Vagina (tissue), 2 donors: ENCODE measurements at regions not wholly inside any gene's neighbourhood (a gene's known extent, or its start where the extent isn't known, plus 50 kb on each side); places are given as distances from the start of the nearest gene placed in this dataset.

Source experiments
- DNase-seq, 2 donors: peaks; one replicate each; pipeline ENCODE4 v3.0.0-alpha.2; 2017; ENCODE audit errors: extremely low spot score in 2 of 2
- H3K27ac ChIP-seq: fragments of 200-600 bp; sonication (generic); one replicate; pipeline ENCODE4 v1.5.1; 2019
- H3K27me3 ChIP-seq: fragments of 200-600 bp; sonication (generic); one replicate; pipeline ENCODE4 v1.5.1; 2019
- H3K36me3 ChIP-seq, 2 donors: fragments of 200-600 bp; sonication (generic); one replicate each; pipeline ENCODE4 v1.5.1; 2017 to 2019
- H3K4me1 ChIP-seq: fragments of 200-600 bp; sonication (generic); one replicate; pipeline ENCODE4 v1.5.1; 2019
- H3K4me3 ChIP-seq, 2 donors: fragments of 200-600 bp; sonication (generic); 1 replicate in 1 of 2; 2 replicates in 1 of 2; pipeline ENCODE4 v1.5.1; 2016 to 2019
- H3K9me3 ChIP-seq: fragments of 200-600 bp; sonication (generic); one replicate; pipeline ENCODE4 v1.5.1; 2019
- CTCF ChIP-seq, 3 experiments: fragments of 450-650 bp in 2 of 3; fragments of 200-600 bp in 1 of 3; sonication (generic) in 1 of 3; IDR thresholded peaks; one replicate each; pipeline ENCODE4 v1.5.1; 2017 to 2019; ENCODE audit warnings: antibody characterized with exemption in 3 of 3, mild to moderate bottlenecking in 2 of 3, moderate library complexity in 2 of 3
- POLR2A ChIP-seq, 2 donors: fragments of 450-650 bp; IDR thresholded peaks; one replicate each; pipeline ENCODE4 v1.6.1; 2017; ENCODE audit warnings: antibody characterized with exemption in 2 of 2, mild to moderate bottlenecking in 2 of 2, moderate library complexity in 2 of 2
- POLR2AphosphoS5 ChIP-seq, 2 donors: sonication (generic); formaldehyde crosslinking; IDR thresholded peaks; one replicate each; pipeline ENCODE4 v1.9.0; 2017; ENCODE audit warnings: antibody characterized with exemption in 2 of 2, mild to moderate bottlenecking in 2 of 2, low read depth in 1 of 2; ENCODE audit not compliant: insufficient read depth in 1 of 2
- intact Hi-C: fragments of 100-400 bp; cut with DNase I; formaldehyde crosslinking; loops from one replicate; pipeline ENCODE4 v1.15.1; 2023

GRCh38 chr13:83272652-83273240 is 609.5 kb downstream of the SLITRK1 start:
- no peaks in the 10 kb centered on the region for H3K4me1 ChIP-seq
- no peak for DNase-seq
- intact Hi-C loops = no loop called here
- H3K9me3 ChIP-seq = no peaks in the 10 kb centered on the region
- TF ChIP-seq CTCF (IDR thresholded peaks at IDR 0.05) (no peak), POLR2A (IDR thresholded peaks at IDR 0.05) (no peak), POLR2AphosphoS5 (IDR thresholded peaks at IDR 0.05; ENCODE audit: insufficient read depth in 1 of 2, low read depth in 1 of 2) (no peak)
- no peaks in the 10 kb centered on the region for H3K27me3 ChIP-seq
- H3K36me3 ChIP-seq = no peaks in the 10 kb centered on the region
- H3K4me3 ChIP-seq = no peak overlapping the region
- no peak overlapping the region for H3K27ac ChIP-seq

GRCh38 chr13:83272076-83272475 is 610.2 kb downstream of the SLITRK1 start:
- Histone ChIP-seq H3K27ac (no peak overlapping the region), H3K4me1 (no peaks in the 10 kb centered on the region), H3K36me3 (no peaks in the 10 kb centered on the region), H3K9me3 (no peaks in the 10 kb centered on the region), H3K4me3 (no peak overlapping the region), H3K27me3 (no peaks in the 10 kb centered on the region)
- intact Hi-C loops = no loop called here
- no peak for DNase-seq
- TF ChIP-seq CTCF (IDR thresholded peaks at IDR 0.05) (no peak), POLR2AphosphoS5 (IDR thresholded peaks at IDR 0.05; ENCODE audit: insufficient read depth in 1 of 2, low read depth in 1 of 2) (no peak), POLR2A (IDR thresholded peaks at IDR 0.05) (no peak)

- DNase-seq = no peak
- H3K4me3 ChIP-seq = no peak overlapping the region
- no peaks in the 10 kb centered on the region for H3K4me1 ChIP-seq
- H3K36me3 ChIP-seq = no peaks in the 10 kb centered on the region
- no peaks in the 10 kb centered on the region for H3K27me3 ChIP-seq
- H3K9me3 ChIP-seq = no peaks in the 10 kb centered on the region
- H3K27ac ChIP-seq = no peak overlapping the region
- TF ChIP-seq CTCF (IDR thresholded peaks at IDR 0.05) = no peak
- no peak for TF ChIP-seq POLR2AphosphoS5 (IDR thresholded peaks at IDR 0.05; ENCODE audit: insufficient read depth in 1 of 2, low read depth in 1 of 2)
- TF ChIP-seq POLR2A (IDR thresholded peaks at IDR 0.05) = no peak
- intact Hi-C loops = no loop called here
These were observed 617.0 kb downstream of the SLITRK1 start for GRCh38 chr13:83265279-83265678.

GRCh38 chr13:83248751-83249150 is 633.5 kb downstream of the SLITRK1 start:
- intact Hi-C loops = no loop called here
- Histone ChIP-seq H3K27me3 (no peaks in the 10 kb centered on the region), H3K4me3 (no peak overlapping the region), H3K9me3 (no peaks in the 10 kb centered on the region), H3K4me1 (no peaks in the 10 kb centered on the region), H3K27ac (no peak overlapping the region), H3K36me3 (no peaks in the 10 kb centered on the region)
- TF ChIP-seq POLR2A (IDR thresholded peaks at IDR 0.05) (no peak), CTCF (IDR thresholded peaks at IDR 0.05) (no peak), POLR2AphosphoS5 (IDR thresholded peaks at IDR 0.05; ENCODE audit: insufficient read depth in 1 of 2, low read depth in 1 of 2) (no peak)
- DNase-seq = no peak

- no peak for DNase-seq
- no peak overlapping the region for H3K4me3 ChIP-seq
- no peak for TF ChIP-seq CTCF (IDR thresholded peaks at IDR 0.05)
- no peak for TF ChIP-seq POLR2A (IDR thresholded peaks at IDR 0.05)
- TF ChIP-seq POLR2AphosphoS5 (IDR thresholded peaks at IDR 0.05; ENCODE audit: insufficient read depth in 1 of 2, low read depth in 1 of 2) = no peak
- no peaks in the 10 kb centered on the region for H3K9me3 ChIP-seq
- intact Hi-C loops = no loop called here
- no peaks in the 10 kb centered on the region for H3K27me3 ChIP-seq
- no peaks in the 10 kb centered on the region for H3K4me1 ChIP-seq
- no peaks in the 10 kb centered on the region for H3K36me3 ChIP-seq
- no peak overlapping the region for H3K27ac ChIP-seq
These were observed 649.6 kb downstream of the SLITRK1 start for GRCh38 chr13:83232626-83233025.
